T-cell (primary cell): ENCODE measurements at regions not wholly inside any gene's neighbourhood (a gene's known extent, or its start where the extent isn't known, plus 50 kb on each side); places are given as distances from the start of the nearest gene placed in this dataset.

Experiments used
- ATAC-seq, 4 experiments: fragments of 200-7000 bp in 3 of 4; fragments of 150-1000 bp in 1 of 4; cut with Tn5 transposase; replicated peaks in 1 of 4; 1 replicate in 3 of 4; 2 replicates in 1 of 4; pipeline ENCODE4 v1.10.0; 2021; ENCODE audit warnings: moderate library complexity in 3 of 4, mild to moderate bottlenecking in 2 of 4, moderate number of reproducible peaks in 1 of 4
- CTCF ChIA-PET, 2 donors: fragments of 300-600 bp; sonication (Branson Sonifier 250); formaldehyde crosslinking; loops; one replicate each; lab custom pipeline; 2022; ENCODE audit warnings: antibody characterized with exemption in 2 of 2; lab: Charles Lee
- POLR2A ChIA-PET, 2 donors: fragments of 300-600 bp; sonication (Branson Sonifier 250); formaldehyde crosslinking; loops; one replicate each; lab custom pipeline; 2022; ENCODE audit warnings: antibody characterized with exemption in 2 of 2; lab: Charles Lee
- DNase-seq, 35 experiments: peaks; one replicate each; pipeline versions ENCODE4 v3.0.0 to v3.0.0-alpha.2; 2013 to 2023
- H3K27ac ChIP-seq: one replicate; pipeline ENCODE4 v1.5.1; 2013; ENCODE audit warnings: low read length
- H3K27me3 ChIP-seq, 2 experiments: replicated peaks in 1 of 2; 1 replicate in 1 of 2; 2 replicates in 1 of 2; pipeline versions ENCODE4 v1.6.1 to v1.7.0; 2013; ENCODE audit warnings: low read length in 1 of 2, mixed read lengths in 1 of 2; ENCODE audit not compliant: control insufficient read depth in 2 of 2, insufficient read depth in 2 of 2; ENCODE audit errors: extremely low read depth in 1 of 2
- H3K36me3 ChIP-seq, 2 donors: 1 replicate in 1 of 2; 2 replicates in 1 of 2; pipeline versions ENCODE4 v1.6.1 to v1.7.0; 2013; ENCODE audit warnings: low read length in 1 of 2; ENCODE audit not compliant: control insufficient read depth in 2 of 2, insufficient read depth in 1 of 2; ENCODE audit errors: extremely low read depth in 1 of 2
- H3K4me1 ChIP-seq, 2 experiments: 1 replicate in 1 of 2; 2 replicates in 1 of 2; pipeline versions ENCODE4 v1.6.1 to v1.7.0; 2013; ENCODE audit warnings: low read length in 2 of 2, mixed read lengths in 1 of 2; ENCODE audit not compliant: insufficient read depth in 2 of 2, control insufficient read depth in 1 of 2; ENCODE audit errors: extremely low read depth in 1 of 2
- H3K4me3 ChIP-seq, 2 donors: 1 replicate in 1 of 2; 2 replicates in 1 of 2; pipeline versions ENCODE4 v1.5.1 to v1.7.0; 2013; ENCODE audit warnings: mild to moderate bottlenecking in 2 of 2, low read length in 1 of 2, moderate library complexity in 1 of 2; ENCODE audit not compliant: control insufficient read depth in 1 of 2; ENCODE audit errors: extremely low read depth in 1 of 2
- H3K9me3 ChIP-seq: 2 replicates; pipeline ENCODE4 v1.7.0; 2013
- H3K27ac Mint-ChIP-seq, 2 donors: one replicate each; pipeline ENCODE4 v1.8.0; 2020 to 2021; ENCODE audit warnings: mild to moderate bottlenecking in 2 of 2, mixed read lengths in 2 of 2
- H3K27me3 Mint-ChIP-seq, 2 donors: one replicate each; pipeline ENCODE4 v1.8.0; 2021 to 2022; ENCODE audit warnings: mixed read lengths in 2 of 2
- H3K36me3 Mint-ChIP-seq: one replicate; pipeline ENCODE4 v1.8.0; 2021; ENCODE audit warnings: mixed read lengths
- H3K4me1 Mint-ChIP-seq, 3 donors: one replicate each; pipeline ENCODE4 v1.8.0; 2020 to 2022; ENCODE audit warnings: mixed read lengths in 3 of 3, mild to moderate bottlenecking in 1 of 3
- H3K4me3 Mint-ChIP-seq, 3 donors: one replicate each; pipeline ENCODE4 v1.8.0; 2020 to 2022; ENCODE audit warnings: mild to moderate bottlenecking in 3 of 3, mixed read lengths in 3 of 3, moderate library complexity in 3 of 3
- H3K9me3 Mint-ChIP-seq, 3 donors: one replicate each; pipeline ENCODE4 v1.8.0; 2020 to 2022; ENCODE audit warnings: mixed read lengths in 3 of 3
- WGBS: methylation state at CpG from one replicate; pipeline ENCODE4 v1.1.5; 2013; ENCODE audit warnings: missing lambda C conversion rate; ENCODE audit not compliant: insufficient coverage; 5-methylcytosine and 5-hydroxymethylcytosine counted together

DNA sequence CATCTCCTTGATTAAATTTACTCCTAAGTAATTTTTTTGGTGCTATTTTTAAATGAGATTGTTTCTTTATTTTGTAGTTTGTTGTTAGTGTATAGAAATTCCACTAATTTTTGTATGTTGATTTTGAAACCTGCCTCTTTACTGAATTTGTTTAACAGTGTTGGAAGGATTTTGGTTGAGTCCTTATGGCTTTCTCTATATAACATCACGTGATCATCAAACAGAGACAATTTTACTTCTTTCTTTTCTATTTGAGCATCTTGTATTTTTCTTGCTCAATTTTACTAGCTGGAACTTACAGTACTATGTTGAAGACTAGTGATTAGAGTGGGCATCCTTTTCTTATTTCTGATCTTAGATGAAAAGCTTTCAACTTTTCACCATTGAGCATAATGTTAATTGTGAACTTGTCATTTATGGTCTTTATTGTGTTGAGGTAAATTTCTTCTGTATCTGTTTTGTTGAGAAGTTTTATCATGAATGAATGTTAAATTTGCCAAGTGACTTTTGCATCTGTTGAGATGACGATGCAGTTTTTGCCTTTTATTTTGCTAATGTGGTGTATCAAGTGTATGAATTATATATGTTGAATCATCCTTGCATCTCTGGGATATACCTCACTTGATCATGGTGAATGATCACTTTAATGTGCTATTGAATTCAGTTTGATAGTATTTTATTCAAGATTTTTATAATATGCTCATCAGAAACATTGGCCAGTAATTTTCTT lies 645.3 kb upstream of the DDX18 start:
- ChIA-PET CTCF (no interaction called here), POLR2A (no interaction called here)
- Histone ChIP-seq H3K9me3 (peaks cover 3% of the 10 kb centered on the region), H3K27ac (no peak overlapping the region), H3K27me3 (no peaks in the 10 kb centered on the region), H3K4me1 (no peaks in the 10 kb centered on the region), H3K36me3 (no peaks in the 10 kb centered on the region), H3K4me3 (no peak overlapping the region)
- Mint-ChIP-seq H3K36me3 (no peaks in the 10 kb centered on the region), H3K27me3 (no peaks in the 10 kb centered on the region), H3K4me3 (no peak overlapping the region), H3K27ac (no peak overlapping the region), H3K9me3 (peaks cover 18 to 38% (median 23%) of the 10 kb centered on the region in 3 donors), H3K4me1 (no peaks in the 10 kb centered on the region)
- 80% methylated on average over 1 of the region's 2 CpGs for WGBS
- DNase-seq (no peak), ATAC-seq (no peak)

DNA sequence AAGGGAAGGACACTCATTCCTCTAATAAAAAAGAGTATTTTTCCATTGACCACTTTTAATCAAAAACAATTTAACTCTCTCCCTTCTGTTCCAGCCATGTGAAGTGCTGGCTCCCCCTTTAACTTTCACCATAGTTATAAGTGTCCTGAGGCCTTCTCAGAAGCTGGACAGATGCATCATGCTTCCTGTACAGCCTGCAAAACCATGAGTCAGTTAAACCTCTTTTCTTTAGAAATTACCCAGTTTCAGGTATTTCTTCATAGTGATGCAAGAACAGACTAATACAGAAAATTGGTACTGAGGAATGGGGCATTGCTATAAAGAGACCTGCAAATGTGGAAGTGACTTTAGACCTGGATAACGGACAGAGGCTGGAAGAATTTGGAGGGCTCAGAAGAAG lies 643.6 kb upstream of the DDX18 start:
- ATAC-seq (no peak), DNase-seq (no peak)
- CTCF ChIA-PET = no interaction called here
- no peak overlapping the region for H3K4me3 Mint-ChIP-seq
- Histone ChIP-seq H3K27ac (no peak overlapping the region), H3K9me3 (peaks cover 3% of the 10 kb centered on the region), H3K36me3 (no peaks in the 10 kb centered on the region), H3K4me3 (no peak overlapping the region), H3K4me1 (no peaks in the 10 kb centered on the region), H3K27me3 (no peaks in the 10 kb centered on the region)
- no peaks in the 10 kb centered on the region for H3K4me1 Mint-ChIP-seq
- POLR2A ChIA-PET = no interaction called here
- H3K36me3 Mint-ChIP-seq = no peaks in the 10 kb centered on the region
- H3K27me3 Mint-ChIP-seq = no peaks in the 10 kb centered on the region
- 75% methylated on average over 1 of the region's 1 CpG for WGBS
- H3K9me3 Mint-ChIP-seq = peaks cover 16 to 34% (median 24%) of the 10 kb centered on the region in 3 donors
- no peak overlapping the region for H3K27ac Mint-ChIP-seq

DNA sequence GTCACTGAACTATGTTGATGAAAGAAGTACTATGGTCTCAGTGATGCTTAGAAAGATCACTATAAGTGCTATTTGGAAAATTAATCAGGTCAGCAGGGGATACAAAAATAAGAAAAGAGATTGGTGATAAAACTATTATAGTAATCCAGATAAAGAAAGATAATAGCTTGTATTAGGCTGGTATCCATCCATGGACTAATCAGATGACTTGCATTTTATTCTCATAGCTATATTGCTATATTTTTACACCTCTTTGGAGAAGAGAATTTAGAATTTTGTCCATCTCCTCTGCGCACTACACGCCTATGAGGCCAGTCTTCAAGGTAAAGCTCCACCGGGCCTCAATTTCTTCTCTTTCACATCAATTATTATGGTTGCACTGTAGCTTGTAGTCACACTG lies 635.1 kb upstream of the DDX18 start:
- POLR2A ChIA-PET = no interaction called here

DNA sequence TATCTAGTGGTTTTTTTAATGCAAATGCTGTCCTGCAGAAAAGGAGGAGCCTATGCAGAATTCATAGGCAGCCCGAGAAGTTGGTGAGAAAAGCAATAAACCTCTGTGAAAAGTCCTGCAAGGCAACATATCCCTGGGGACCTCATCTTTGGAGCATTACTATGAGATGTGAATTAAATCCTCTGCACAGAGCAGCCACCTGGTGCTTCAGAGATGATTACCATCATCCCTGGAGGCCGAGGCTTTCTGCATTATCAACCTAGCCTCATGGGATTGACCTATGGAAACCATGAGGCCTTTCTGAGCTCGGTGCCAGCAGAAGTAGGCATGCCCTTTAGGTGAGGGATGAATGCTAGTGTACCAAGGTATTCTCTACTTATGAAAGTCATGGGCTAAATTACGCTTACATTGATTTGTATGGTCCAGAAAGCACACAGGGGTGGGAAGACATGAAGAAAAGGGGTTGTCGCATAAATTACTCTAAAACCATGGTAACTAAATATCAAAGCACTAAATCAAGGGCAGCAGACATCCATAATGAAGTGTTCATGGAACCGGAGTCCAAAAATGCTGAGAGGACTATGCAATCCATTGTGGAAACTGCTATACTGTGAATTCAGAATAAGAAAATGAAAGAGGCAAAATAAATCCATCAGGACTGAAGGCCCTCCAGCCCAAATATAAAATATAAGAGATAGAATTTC lies 623.5 kb upstream of the DDX18 start:
- no peaks in the 10 kb centered on the region for H3K4me1 Mint-ChIP-seq
- H3K27me3 ChIP-seq = no peaks in the 10 kb centered on the region

More for the DNA sequence above, 635.1 kb upstream of the DDX18 start:
- Histone ChIP-seq H3K4me1 (no peaks in the 10 kb centered on the region), H3K36me3 (no peaks in the 10 kb centered on the region), H3K9me3 (no peaks in the 10 kb centered on the region), H3K27ac (no peak overlapping the region), H3K4me3 (no peak overlapping the region), H3K27me3 (no peaks in the 10 kb centered on the region)
- Mint-ChIP-seq H3K27ac (no peak overlapping the region), H3K27me3 (no peaks in the 10 kb centered on the region), H3K9me3 (peaks cover 6 to 25% (median 7%) of the 10 kb centered on the region in 3 donors), H3K4me1 (no peaks in the 10 kb centered on the region), H3K36me3 (no peaks in the 10 kb centered on the region), H3K4me3 (no peak overlapping the region)
- ATAC-seq (no peak), DNase-seq (no peak)
- CTCF ChIA-PET = no interaction called here
- WGBS = no CpG with 5 or more reads among the region's 3 CpGs

DNA sequence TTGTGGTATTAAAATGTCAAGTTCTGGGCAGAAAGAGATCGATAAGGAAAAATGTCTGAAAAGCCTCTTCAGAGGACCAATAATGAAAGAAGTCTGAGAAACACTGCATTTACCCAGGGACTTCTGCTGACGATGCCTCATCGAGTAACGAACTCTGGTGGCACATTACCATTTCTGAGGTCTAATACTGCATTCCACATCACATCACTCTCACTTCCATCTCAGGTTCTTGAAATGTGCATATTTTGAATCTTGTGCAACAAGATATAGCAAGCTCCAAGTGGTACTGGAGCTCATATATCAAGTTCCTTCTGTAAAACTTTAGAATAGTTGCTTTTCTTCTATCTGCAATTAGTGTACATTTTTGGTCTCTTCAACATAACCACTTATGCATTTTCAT lies 619.1 kb upstream of the DDX18 start:
- H3K36me3 Mint-ChIP-seq = no peaks in the 10 kb centered on the region
- Histone ChIP-seq H3K27me3 (no peaks in the 10 kb centered on the region), H3K27ac (no peak overlapping the region), H3K36me3 (no peaks in the 10 kb centered on the region), H3K4me1 (no peaks in the 10 kb centered on the region), H3K4me3 (no peak overlapping the region), H3K9me3 (no peaks in the 10 kb centered on the region)
- ChIA-PET CTCF (no interaction called here), POLR2A (no interaction called here)
- peaks cover 19 to 34% (median 26%) of the 10 kb centered on the region in 3 donors for H3K9me3 Mint-ChIP-seq
- no peak overlapping the region for H3K27ac Mint-ChIP-seq
- 95% methylated on average over 3 of the region's 4 CpGs for WGBS
- H3K4me3 Mint-ChIP-seq = no peak overlapping the region
- no peaks in the 10 kb centered on the region for H3K4me1 Mint-ChIP-seq
- DNase-seq (no peak), ATAC-seq (no peak)
- H3K27me3 Mint-ChIP-seq = no peaks in the 10 kb centered on the region

More for the DNA sequence above, 623.5 kb upstream of the DDX18 start:
- DNase-seq (no peak), ATAC-seq (no peak)
- H3K27ac ChIP-seq = no peak overlapping the region
- Mint-ChIP-seq H3K27me3 (no peaks in the 10 kb centered on the region), H3K36me3 (no peaks in the 10 kb centered on the region), H3K27ac (no peak overlapping the region), H3K9me3 (peaks cover 13 to 28% (median 20%) of the 10 kb centered on the region in 3 donors), H3K4me3 (no peak overlapping the region)
- ChIA-PET CTCF (no interaction called here), POLR2A (no interaction called here)
- no peaks in the 10 kb centered on the region for H3K36me3 ChIP-seq
- no peaks in the 10 kb centered on the region for H3K4me1 ChIP-seq
- no peak overlapping the region for H3K4me3 ChIP-seq
- no peaks in the 10 kb centered on the region for H3K9me3 ChIP-seq
- 62% methylated on average over 2 of the region's 6 CpGs for WGBS

DNA sequence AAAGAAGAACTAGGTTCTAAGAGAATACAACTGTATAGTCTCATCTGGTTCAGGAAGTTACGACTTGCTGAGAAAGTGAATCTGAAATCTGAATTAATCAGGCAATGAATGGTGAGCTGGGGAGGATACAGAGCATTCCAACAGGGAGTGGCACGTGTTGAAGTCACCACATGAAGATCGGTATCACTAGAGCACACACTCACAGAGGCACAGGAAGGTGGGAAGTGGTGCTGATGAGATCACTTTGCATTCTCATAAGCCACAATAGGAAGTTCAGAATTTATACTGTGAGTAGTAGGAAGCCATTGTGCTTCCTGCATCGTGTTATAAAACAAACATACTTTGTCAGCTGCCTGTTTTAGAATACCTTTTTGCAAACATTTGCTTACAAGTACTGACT lies 615.0 kb upstream of the DDX18 start:
- Histone ChIP-seq H3K9me3 (no peaks in the 10 kb centered on the region), H3K36me3 (no peaks in the 10 kb centered on the region), H3K27ac (no peak overlapping the region), H3K4me3 (no peak overlapping the region), H3K4me1 (no peaks in the 10 kb centered on the region), H3K27me3 (no peaks in the 10 kb centered on the region)
- CTCF ChIA-PET = no interaction called here
- H3K4me1 Mint-ChIP-seq = no peaks in the 10 kb centered on the region
- POLR2A ChIA-PET = no interaction called here
- H3K27me3 Mint-ChIP-seq = no peaks in the 10 kb centered on the region
- WGBS = 20% methylated on average over 1 of the region's 4 CpGs
- no peak overlapping the region for H3K4me3 Mint-ChIP-seq
- DNase-seq = no peak
- H3K36me3 Mint-ChIP-seq = no peaks in the 10 kb centered on the region
- no peak overlapping the region for H3K27ac Mint-ChIP-seq
- peaks cover 23 to 29% (median 28%) of the 10 kb centered on the region in 3 donors for H3K9me3 Mint-ChIP-seq
- no peak for ATAC-seq
